Osteoblast (primary cell): ENCODE measurements at regions not wholly inside any gene's neighbourhood (a gene's known extent, or its start where the extent isn't known, plus 50 kb on each side); places are given as distances from the start of the nearest gene placed in this dataset.
A peak's percentile ranks its signal among the peaks of the same experiment; 100 is the strongest.

Source experiments
- DNase-seq: peaks from one replicate; pipeline ENCODE4 v3.0.0; 2011; ENCODE audit warnings: low spot score, mixed read lengths; ENCODE audit not compliant: insufficient read length; ENCODE audit errors: missing footprints
- H2AFZ ChIP-seq: 2 replicates; pipeline ENCODE4 v1.6.0; 2011; ENCODE audit warnings: mild to moderate bottlenecking, low read length
- H3K27ac ChIP-seq: 2 replicates; pipeline ENCODE4 v1.5.1; 2011; ENCODE audit warnings: mild to moderate bottlenecking, low read depth, low read length, moderate library complexity
- H3K27me3 ChIP-seq: 2 replicates; pipeline ENCODE4 v1.6.0; 2012; ENCODE audit warnings: mild to moderate bottlenecking, control low read depth, inconsistent platforms, low read length, moderate library complexity; ENCODE audit not compliant: insufficient read depth
- H3K36me3 ChIP-seq: 2 replicates; pipeline ENCODE4 v1.5.1; 2011; ENCODE audit warnings: mild to moderate bottlenecking, low read length, control low read depth, moderate library complexity; ENCODE audit not compliant: insufficient read depth
- H3K4me1 ChIP-seq: 2 replicates; pipeline ENCODE4 v1.5.1; 2011; ENCODE audit warnings: mild to moderate bottlenecking, low read length, control low read depth, moderate library complexity; ENCODE audit not compliant: insufficient read depth
- H3K4me2 ChIP-seq: 2 replicates; pipeline ENCODE4 v1.6.0; 2011; ENCODE audit warnings: mild to moderate bottlenecking, low read length; ENCODE audit not compliant: insufficient read depth
- H3K4me3 ChIP-seq: fragments of 200-600 bp; sonication (generic); 3 replicates; pipeline ENCODE4 v1.5.1; 2012; ENCODE audit warnings: mild to moderate bottlenecking, low read length, inconsistent platforms; ENCODE audit not compliant: insufficient read depth
- H3K79me2 ChIP-seq: 2 replicates; pipeline ENCODE4 v1.6.0; 2012; ENCODE audit warnings: mild to moderate bottlenecking, low read length, control low read depth, inconsistent platforms; ENCODE audit not compliant: insufficient read depth
- H3K9me3 ChIP-seq: 2 replicates; pipeline ENCODE4 v1.5.1; 2011; ENCODE audit warnings: low read depth, low read length, control low read depth
- H4K20me1 ChIP-seq: 2 replicates; pipeline ENCODE4 v1.6.0; 2012; ENCODE audit warnings: mild to moderate bottlenecking, low read length, control low read depth; ENCODE audit not compliant: insufficient read depth
- CTCF ChIP-seq: IDR thresholded peaks from 2 replicates; pipeline ENCODE4 v1.5.1; 2011; ENCODE audit warnings: mild to moderate bottlenecking, low read depth, low read length, moderate library complexity; ENCODE audit errors: extremely low read depth

GRCh38 chr20:50322703-50323131 is 132.1 kb downstream of the CEBPB start:
- Histone ChIP-seq H3K36me3 (no peaks in the 10 kb centered on the region), H3K27ac (no peak overlapping the region), H4K20me1 (no peaks in the 10 kb centered on the region), H3K79me2 (no peaks in the 10 kb centered on the region), H3K4me2 (peak overlapping the region; percentile 34), H3K9me3 (no peaks in the 10 kb centered on the region), H3K27me3 (no peaks in the 10 kb centered on the region), H2AFZ (peak overlapping the region; percentile 44), H3K4me3 (no peak overlapping the region), H3K4me1 (peaks cover 32% of the 10 kb centered on the region)
- no peak for TF ChIP-seq CTCF
- no peak for DNase-seq

- Histone ChIP-seq H3K9me3 (no peaks in the 10 kb centered on the region), H3K4me1 (peaks cover 32% of the 10 kb centered on the region), H3K79me2 (no peaks in the 10 kb centered on the region), H4K20me1 (no peaks in the 10 kb centered on the region), H3K4me3 (no peak overlapping the region), H3K27ac (no peak overlapping the region), H3K4me2 (peak overlapping the region; percentile 34), H3K27me3 (no peaks in the 10 kb centered on the region), H3K36me3 (no peaks in the 10 kb centered on the region), H2AFZ (peak overlapping the region; percentile 44)
- DNase-seq, result peak; percentile 32
- TF ChIP-seq CTCF, result no peak
These were observed 132.6 kb downstream of the CEBPB start for GRCh38 chr20:50323209-50323608.

- Histone ChIP-seq H2AFZ (no peak overlapping the region), H3K4me1 (peaks cover 32% of the 10 kb centered on the region), H3K79me2 (no peaks in the 10 kb centered on the region), H3K9me3 (no peaks in the 10 kb centered on the region), H3K27me3 (no peaks in the 10 kb centered on the region), H3K36me3 (no peaks in the 10 kb centered on the region), H3K27ac (no peak overlapping the region), H3K4me3 (no peak overlapping the region), H3K4me2 (no peak overlapping the region), H4K20me1 (no peaks in the 10 kb centered on the region)
- no peak for TF ChIP-seq CTCF
- peak; percentile 62 for DNase-seq
These were observed 133.4 kb downstream of the CEBPB start for GRCh38 chr20:50323777-50324775.

- H3K4me1 ChIP-seq, result peaks cover 31% of the 10 kb centered on the region
- no peak overlapping the region for H2AFZ ChIP-seq
- TF ChIP-seq CTCF, result no peak
These were observed 134.6 kb downstream of the CEBPB start for GRCh38 chr20:50325215-50325614.

More at GRCh38 chr20:50325215-50325614, 134.6 kb downstream of the CEBPB start:
- Histone ChIP-seq H3K4me3 (no peak overlapping the region), H3K27me3 (no peaks in the 10 kb centered on the region), H3K9me3 (no peaks in the 10 kb centered on the region), H3K27ac (no peak overlapping the region), H3K4me2 (no peak overlapping the region), H3K36me3 (no peaks in the 10 kb centered on the region), H3K79me2 (no peaks in the 10 kb centered on the region), H4K20me1 (no peaks in the 10 kb centered on the region)
- no peak for DNase-seq
